ENCODE measurements at regions not wholly inside any gene's neighbourhood (a gene's known extent, or its start where the extent isn't known, plus 50 kb on each side); places are given as distances from the start of the nearest gene placed in this dataset.

- no peak overlapping the region for H2AFZ ChIP-seq (ENCODE audit: low read depth)
- H3K4me3 ChIP-seq (IDR thresholded peaks at IDR 0.05; ENCODE audit: insufficient read depth, low read depth, low read length) = no peak overlapping the region
- no peak overlapping the region for H3K4me2 ChIP-seq
- H3K36me3 ChIP-seq (ENCODE audit: insufficient read depth) = no peaks in the 10 kb centered on the region
- no peaks in the 10 kb centered on the region for H3K27me3 ChIP-seq (ENCODE audit: insufficient read depth, low read depth)
- H3K9ac ChIP-seq = no peak overlapping the region
- H3K27ac ChIP-seq = no peak overlapping the region
- no peaks in the 10 kb centered on the region for H3K79me2 ChIP-seq (ENCODE audit: insufficient read depth, low read depth)
- no peaks in the 10 kb centered on the region for H3K4me1 ChIP-seq (ENCODE audit: low read depth, poor library complexity, severe bottlenecking)
- no peaks in the 10 kb centered on the region for H4K20me1 ChIP-seq (ENCODE audit: insufficient read depth)
- no peak for TF ChIP-seq CTCF (conservative IDR thresholded peaks at IDR 0.05; ENCODE audit: low read depth, low read length)
Observed at GRCh38 chr14:100955201-100955600, 51.7 kb upstream of the RTL1 start.

GRCh38 chr14:100962494-100962893 is 59.0 kb upstream of the RTL1 start:
- Histone ChIP-seq H3K4me1 (ENCODE audit: low read depth, poor library complexity, severe bottlenecking) (no peaks in the 10 kb centered on the region), H3K79me2 (ENCODE audit: insufficient read depth, low read depth) (no peaks in the 10 kb centered on the region), H3K9ac (no peak overlapping the region), H3K4me2 (no peak overlapping the region), H4K20me1 (ENCODE audit: insufficient read depth) (no peaks in the 10 kb centered on the region), H3K27ac (no peak overlapping the region), H3K36me3 (ENCODE audit: insufficient read depth) (no peaks in the 10 kb centered on the region), H3K27me3 (ENCODE audit: insufficient read depth, low read depth) (no peaks in the 10 kb centered on the region), H3K4me3 (IDR thresholded peaks at IDR 0.05; ENCODE audit: insufficient read depth, low read depth, low read length) (no peak overlapping the region), H2AFZ (ENCODE audit: low read depth) (no peak overlapping the region)
- no peak for TF ChIP-seq CTCF (conservative IDR thresholded peaks at IDR 0.05; ENCODE audit: low read depth, low read length)

GRCh38 chr14:100965296-100965695 is 61.8 kb upstream of the RTL1 start:
- no peak for TF ChIP-seq CTCF (conservative IDR thresholded peaks at IDR 0.05; ENCODE audit: low read depth, low read length)
- Histone ChIP-seq H3K79me2 (ENCODE audit: insufficient read depth, low read depth) (no peaks in the 10 kb centered on the region), H3K4me1 (ENCODE audit: low read depth, poor library complexity, severe bottlenecking) (no peaks in the 10 kb centered on the region), H2AFZ (ENCODE audit: low read depth) (no peak overlapping the region), H3K9ac (no peak overlapping the region), H4K20me1 (ENCODE audit: insufficient read depth) (no peaks in the 10 kb centered on the region), H3K4me3 (IDR thresholded peaks at IDR 0.05; ENCODE audit: insufficient read depth, low read depth, low read length) (no peak overlapping the region), H3K27me3 (ENCODE audit: insufficient read depth, low read depth) (no peaks in the 10 kb centered on the region), H3K36me3 (ENCODE audit: insufficient read depth) (no peaks in the 10 kb centered on the region), H3K27ac (no peak overlapping the region), H3K4me2 (no peak overlapping the region)

DNA sequence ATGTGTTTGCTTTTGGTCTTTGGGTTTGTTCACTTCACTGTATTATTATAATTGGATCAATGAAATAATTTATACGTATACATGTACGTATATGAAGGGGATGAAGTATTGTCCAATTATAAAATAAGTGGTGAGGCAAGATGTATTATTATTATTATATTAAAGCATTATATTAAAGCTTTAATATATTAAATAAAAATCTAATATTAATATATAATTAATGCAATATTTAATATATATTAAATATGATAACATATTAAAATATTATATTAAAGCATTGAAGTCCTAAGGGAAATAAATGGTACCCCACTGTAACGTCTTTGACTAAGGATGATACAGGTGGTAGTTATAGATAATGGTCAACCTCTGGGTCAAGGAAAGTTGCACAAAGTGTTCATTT is 63.7 kb upstream of the RTL1 start:
- Histone ChIP-seq H3K27me3 (ENCODE audit: insufficient read depth, low read depth) (no peaks in the 10 kb centered on the region), H3K36me3 (ENCODE audit: insufficient read depth) (no peaks in the 10 kb centered on the region; the same call in 1 of the 2 replicates), H3K9ac (no peak overlapping the region), H4K20me1 (ENCODE audit: insufficient read depth) (no peaks in the 10 kb centered on the region), H2AFZ (ENCODE audit: low read depth) (no peak overlapping the region), H3K79me2 (ENCODE audit: insufficient read depth, low read depth) (no peaks in the 10 kb centered on the region), H3K4me2 (no peak overlapping the region), H3K4me3 (IDR thresholded peaks at IDR 0.05; ENCODE audit: insufficient read depth, low read depth, low read length) (no peak overlapping the region), H3K4me1 (ENCODE audit: low read depth, poor library complexity, severe bottlenecking) (no peaks in the 10 kb centered on the region), H3K27ac (no peak overlapping the region)
- no peak for TF ChIP-seq CTCF (conservative IDR thresholded peaks at IDR 0.05; ENCODE audit: low read depth, low read length)
